Loucy (cell line): ENCODE measurements at regions not wholly inside any gene's neighbourhood (a gene's known extent, or its start where the extent isn't known, plus 50 kb on each side); places are given as distances from the start of the nearest gene placed in this dataset.

Source experiments
- EZH2phosphoT487 ChIP-seq: fragments of 200-600 bp; IDR thresholded peaks from 2 replicates; pipeline ENCODE4 v1.6.1; 2018; ENCODE audit warnings: antibody characterized with exemption, mild to moderate bottlenecking, moderate library complexity, borderline replicate concordance
- TF ChIP-seq, protein P1 (sequence below): fragments of 200-600 bp; sonication (generic); conservative IDR thresholded peaks from 2 replicates; pipeline ENCODE4 v1.5.1; 2014; ENCODE audit warnings: mild to moderate bottlenecking, antibody characterized with exemption, low read length

DNA sequence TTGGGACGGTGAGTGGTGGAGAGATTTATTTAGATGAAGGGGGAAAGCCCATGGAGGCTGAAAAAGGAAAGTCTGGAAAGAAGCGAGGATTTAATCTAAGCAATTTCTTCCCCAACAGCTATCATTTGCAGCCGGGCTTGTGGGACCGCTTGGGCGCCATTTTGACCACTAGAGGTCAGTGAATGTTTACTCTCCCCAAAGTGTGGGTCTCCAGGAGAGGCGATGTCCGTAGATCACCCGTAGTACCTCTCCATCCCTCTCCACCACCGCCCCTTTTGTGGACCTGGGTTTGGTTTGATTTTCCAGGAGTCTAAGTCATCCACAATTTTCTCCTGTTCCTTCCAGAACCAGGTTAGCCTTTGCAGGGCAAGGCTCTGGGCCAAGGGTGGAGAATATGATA lies 91.2 kb upstream of the PARP11 start:
- TF ChIP-seq, protein P1, sequence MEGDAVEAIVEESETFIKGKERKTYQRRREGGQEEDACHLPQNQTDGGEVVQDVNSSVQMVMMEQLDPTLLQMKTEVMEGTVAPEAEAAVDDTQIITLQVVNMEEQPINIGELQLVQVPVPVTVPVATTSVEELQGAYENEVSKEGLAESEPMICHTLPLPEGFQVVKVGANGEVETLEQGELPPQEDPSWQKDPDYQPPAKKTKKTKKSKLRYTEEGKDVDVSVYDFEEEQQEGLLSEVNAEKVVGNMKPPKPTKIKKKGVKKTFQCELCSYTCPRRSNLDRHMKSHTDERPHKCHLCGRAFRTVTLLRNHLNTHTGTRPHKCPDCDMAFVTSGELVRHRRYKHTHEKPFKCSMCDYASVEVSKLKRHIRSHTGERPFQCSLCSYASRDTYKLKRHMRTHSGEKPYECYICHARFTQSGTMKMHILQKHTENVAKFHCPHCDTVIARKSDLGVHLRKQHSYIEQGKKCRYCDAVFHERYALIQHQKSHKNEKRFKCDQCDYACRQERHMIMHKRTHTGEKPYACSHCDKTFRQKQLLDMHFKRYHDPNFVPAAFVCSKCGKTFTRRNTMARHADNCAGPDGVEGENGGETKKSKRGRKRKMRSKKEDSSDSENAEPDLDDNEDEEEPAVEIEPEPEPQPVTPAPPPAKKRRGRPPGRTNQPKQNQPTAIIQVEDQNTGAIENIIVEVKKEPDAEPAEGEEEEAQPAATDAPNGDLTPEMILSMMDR, result peak; percentile 63
- no peak for TF ChIP-seq EZH2phosphoT487
